ENCODE measurements at regions not wholly inside any gene's neighbourhood (a gene's known extent, or its start where the extent isn't known, plus 50 kb on each side); places are given as distances from the start of the nearest gene placed in this dataset.
"Not testable (repeated sequence)": the region's sequence is repeated elsewhere in the genome, so short reads cannot be mapped to it uniquely, and the experiment has no call there.

- no peak overlapping the region for H3K27ac Mint-ChIP-seq
- no peaks in the 10 kb centered on the region for H3K4me1 Mint-ChIP-seq (ENCODE audit: low read depth)
- no peaks in the 10 kb centered on the region for H3K36me3 Mint-ChIP-seq
- no peak overlapping the region for H3K4me3 Mint-ChIP-seq
- H3K9me3 Mint-ChIP-seq (ENCODE audit: low read depth) = no peaks in the 10 kb centered on the region
- peaks cover under 1% of the 10 kb centered on the region for H3K27me3 Mint-ChIP-seq
Observed at GRCh38 chr2:16202266-16203020, 262.1 kb downstream of the MYCN start.

- no peaks in the 10 kb centered on the region for H3K4me1 Mint-ChIP-seq (ENCODE audit: low read depth)
- H3K27me3 Mint-ChIP-seq = no peaks in the 10 kb centered on the region
- no peaks in the 10 kb centered on the region for H3K9me3 Mint-ChIP-seq (ENCODE audit: low read depth)
- no peak overlapping the region for H3K27ac Mint-ChIP-seq
- H3K4me3 Mint-ChIP-seq = no peak overlapping the region
- H3K36me3 Mint-ChIP-seq = no peaks in the 10 kb centered on the region
Observed at GRCh38 chr2:16201848-16202247, 261.5 kb downstream of the MYCN start.

- Mint-ChIP-seq H3K27me3 (no peaks in the 10 kb centered on the region), H3K36me3 (no peaks in the 10 kb centered on the region), H3K9me3 (ENCODE audit: low read depth) (no peaks in the 10 kb centered on the region), H3K4me1 (ENCODE audit: low read depth) (no peaks in the 10 kb centered on the region), H3K27ac (no peak overlapping the region), H3K4me3 (no peak overlapping the region)
Observed at GRCh38 chr2:16200554-16201193, 260.3 kb downstream of the MYCN start.

GRCh38 chr2:16199882-16200553 lies 259.7 kb downstream of the MYCN start:
- no peaks in the 10 kb centered on the region for H3K27me3 Mint-ChIP-seq
- no peak overlapping the region for H3K27ac Mint-ChIP-seq
- H3K9me3 Mint-ChIP-seq (ENCODE audit: low read depth) = no peaks in the 10 kb centered on the region
- no peak overlapping the region for H3K4me3 Mint-ChIP-seq
- no peaks in the 10 kb centered on the region for H3K4me1 Mint-ChIP-seq (ENCODE audit: low read depth)
- no peaks in the 10 kb centered on the region for H3K36me3 Mint-ChIP-seq

- not testable (repeated sequence) for H3K27ac Mint-ChIP-seq; H3K4me1 Mint-ChIP-seq (ENCODE audit: low read depth); H3K4me3 Mint-ChIP-seq; H3K27me3 Mint-ChIP-seq; H3K9me3 Mint-ChIP-seq (ENCODE audit: low read depth); H3K36me3 Mint-ChIP-seq
Observed at GRCh38 chr2:16199241-16199640, 258.9 kb downstream of the MYCN start.

- Mint-ChIP-seq H3K36me3 (no peaks in the 10 kb centered on the region), H3K27me3 (no peaks in the 10 kb centered on the region), H3K9me3 (ENCODE audit: low read depth) (no peaks in the 10 kb centered on the region), H3K27ac (no peak overlapping the region), H3K4me1 (ENCODE audit: low read depth) (no peaks in the 10 kb centered on the region), H3K4me3 (no peak overlapping the region)
Observed at GRCh38 chr2:16198166-16198912, 258.0 kb downstream of the MYCN start.

GRCh38 chr2:16197504-16198147 lies 257.3 kb downstream of the MYCN start:
- Mint-ChIP-seq H3K27me3 (no peaks in the 10 kb centered on the region), H3K9me3 (ENCODE audit: low read depth) (no peaks in the 10 kb centered on the region), H3K27ac (no peak overlapping the region), H3K36me3 (no peaks in the 10 kb centered on the region), H3K4me1 (ENCODE audit: low read depth) (no peaks in the 10 kb centered on the region), H3K4me3 (no peak overlapping the region)

GRCh38 chr2:16196687-16197503 lies 256.5 kb downstream of the MYCN start:
- H3K27ac Mint-ChIP-seq = no peak overlapping the region
- no peaks in the 10 kb centered on the region for H3K27me3 Mint-ChIP-seq
- H3K9me3 Mint-ChIP-seq (ENCODE audit: low read depth) = no peaks in the 10 kb centered on the region
- H3K36me3 Mint-ChIP-seq = no peaks in the 10 kb centered on the region
- no peak overlapping the region for H3K4me3 Mint-ChIP-seq
- H3K4me1 Mint-ChIP-seq (ENCODE audit: low read depth) = no peaks in the 10 kb centered on the region

GRCh38 chr2:16195681-16196070 lies 255.3 kb downstream of the MYCN start:
- Mint-ChIP-seq H3K27ac (no peak overlapping the region), H3K4me3 (no peak overlapping the region), H3K27me3 (no peaks in the 10 kb centered on the region), H3K36me3 (no peaks in the 10 kb centered on the region), H3K9me3 (ENCODE audit: low read depth) (no peaks in the 10 kb centered on the region), H3K4me1 (ENCODE audit: low read depth) (no peaks in the 10 kb centered on the region)

GRCh38 chr2:16194931-16195680 lies 254.8 kb downstream of the MYCN start:
- H3K27me3 Mint-ChIP-seq = no peaks in the 10 kb centered on the region

GRCh38 chr2:16194530-16194929 lies 254.2 kb downstream of the MYCN start:
- H3K4me3 Mint-ChIP-seq = no peak overlapping the region
- no peaks in the 10 kb centered on the region for H3K9me3 Mint-ChIP-seq (ENCODE audit: low read depth)
- no peaks in the 10 kb centered on the region for H3K36me3 Mint-ChIP-seq
- no peaks in the 10 kb centered on the region for H3K4me1 Mint-ChIP-seq (ENCODE audit: low read depth)
- H3K27me3 Mint-ChIP-seq = no peaks in the 10 kb centered on the region
- H3K27ac Mint-ChIP-seq = no peak overlapping the region

More at GRCh38 chr2:16194931-16195680, 254.8 kb downstream of the MYCN start:
- Mint-ChIP-seq H3K36me3 (no peaks in the 10 kb centered on the region), H3K4me1 (ENCODE audit: low read depth) (no peaks in the 10 kb centered on the region), H3K27ac (no peak overlapping the region), H3K9me3 (ENCODE audit: low read depth) (no peaks in the 10 kb centered on the region), H3K4me3 (no peak overlapping the region)

GRCh38 chr2:16194096-16194390 lies 253.7 kb downstream of the MYCN start:
- H3K4me3 Mint-ChIP-seq = no peak overlapping the region
- H3K36me3 Mint-ChIP-seq = no peaks in the 10 kb centered on the region
- no peaks in the 10 kb centered on the region for H3K27me3 Mint-ChIP-seq
- no peaks in the 10 kb centered on the region for H3K4me1 Mint-ChIP-seq (ENCODE audit: low read depth)
- no peak overlapping the region for H3K27ac Mint-ChIP-seq
- no peaks in the 10 kb centered on the region for H3K9me3 Mint-ChIP-seq (ENCODE audit: low read depth)

GRCh38 chr2:16192416-16193216 lies 252.3 kb downstream of the MYCN start:
- H3K4me1 Mint-ChIP-seq (ENCODE audit: low read depth) = no peaks in the 10 kb centered on the region
- no peak overlapping the region for H3K4me3 Mint-ChIP-seq
- no peaks in the 10 kb centered on the region for H3K27me3 Mint-ChIP-seq
- H3K36me3 Mint-ChIP-seq = no peaks in the 10 kb centered on the region
- no peaks in the 10 kb centered on the region for H3K9me3 Mint-ChIP-seq (ENCODE audit: low read depth)
- H3K27ac Mint-ChIP-seq = no peak overlapping the region

All from activated naive CD8-positive, alpha-beta T cell (primary cell).